Cardiac muscle cell (in vitro differentiated cells and primary cell): ENCODE measurements at regions not wholly inside any gene's neighbourhood (a gene's known extent, or its start where the extent isn't known, plus 50 kb on each side); places are given as distances from the start of the nearest gene placed in this dataset.

Experiments used
- DNase-seq, 2 donors: peaks; one replicate each; pipeline versions ENCODE4 v3.0.0 to v3.0.0-alpha.2; 2010 to 2017; ENCODE audit warnings: low read depth in 1 of 2, low spot score in 1 of 2
- H3K27ac ChIP-seq: fragments of 200-600 bp; sonication (generic); 2 replicates; pipeline ENCODE4 v1.5.1; 2016
- H3K27me3 ChIP-seq: fragments of 200-600 bp; sonication (generic); 2 replicates; pipeline ENCODE4 v1.6.0; 2016; ENCODE audit warnings: control low read depth
- H3K36me3 ChIP-seq: fragments of 200-600 bp; sonication (generic); 2 replicates; pipeline ENCODE4 v1.5.1; 2016; ENCODE audit warnings: control low read depth
- H3K4me1 ChIP-seq: fragments of 200-600 bp; sonication (generic); 2 replicates; pipeline ENCODE4 v1.8.1; 2017; ENCODE audit warnings: low read depth, mild to moderate bottlenecking, mixed run types
- H3K4me3 ChIP-seq: fragments of 200-600 bp; sonication (generic); 2 replicates; pipeline ENCODE4 v1.5.1; 2016; ENCODE audit warnings: mild to moderate bottlenecking
- H3K9me3 ChIP-seq: fragments of 200-600 bp; sonication (generic); 2 replicates; pipeline ENCODE4 v1.5.1; 2017; ENCODE audit warnings: low read depth, mild to moderate bottlenecking, control low read depth
- TF ChIP-seq, protein P1 (sequence below): IDR thresholded peaks from 2 replicates; pipeline ENCODE4 v1.5.1; 2012; ENCODE audit warnings: low read depth, mild to moderate bottlenecking, low read length

- no peaks in the 10 kb centered on the region for H3K27me3 ChIP-seq
- H3K36me3 ChIP-seq = no peaks in the 10 kb centered on the region
- no peak overlapping the region for H3K27ac ChIP-seq
- TF ChIP-seq, protein P1, sequence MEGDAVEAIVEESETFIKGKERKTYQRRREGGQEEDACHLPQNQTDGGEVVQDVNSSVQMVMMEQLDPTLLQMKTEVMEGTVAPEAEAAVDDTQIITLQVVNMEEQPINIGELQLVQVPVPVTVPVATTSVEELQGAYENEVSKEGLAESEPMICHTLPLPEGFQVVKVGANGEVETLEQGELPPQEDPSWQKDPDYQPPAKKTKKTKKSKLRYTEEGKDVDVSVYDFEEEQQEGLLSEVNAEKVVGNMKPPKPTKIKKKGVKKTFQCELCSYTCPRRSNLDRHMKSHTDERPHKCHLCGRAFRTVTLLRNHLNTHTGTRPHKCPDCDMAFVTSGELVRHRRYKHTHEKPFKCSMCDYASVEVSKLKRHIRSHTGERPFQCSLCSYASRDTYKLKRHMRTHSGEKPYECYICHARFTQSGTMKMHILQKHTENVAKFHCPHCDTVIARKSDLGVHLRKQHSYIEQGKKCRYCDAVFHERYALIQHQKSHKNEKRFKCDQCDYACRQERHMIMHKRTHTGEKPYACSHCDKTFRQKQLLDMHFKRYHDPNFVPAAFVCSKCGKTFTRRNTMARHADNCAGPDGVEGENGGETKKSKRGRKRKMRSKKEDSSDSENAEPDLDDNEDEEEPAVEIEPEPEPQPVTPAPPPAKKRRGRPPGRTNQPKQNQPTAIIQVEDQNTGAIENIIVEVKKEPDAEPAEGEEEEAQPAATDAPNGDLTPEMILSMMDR = no peak
- peaks cover 11% of the 10 kb centered on the region for H3K4me1 ChIP-seq
- DNase-seq = no peak
- no peaks in the 10 kb centered on the region for H3K9me3 ChIP-seq
- H3K4me3 ChIP-seq = no peak overlapping the region
These were observed 60.5 kb upstream of the PRKAR2B start for GRCh38 chr7:106984034-106984433.

- H3K27me3 ChIP-seq = no peaks in the 10 kb centered on the region
- TF ChIP-seq, protein P1 = no peak
- no peaks in the 10 kb centered on the region for H3K36me3 ChIP-seq
- no peak overlapping the region for H3K4me3 ChIP-seq
- no peaks in the 10 kb centered on the region for H3K4me1 ChIP-seq
- H3K9me3 ChIP-seq = no peaks in the 10 kb centered on the region
- no peak for DNase-seq
- no peak overlapping the region for H3K27ac ChIP-seq
These were observed 58.0 kb upstream of the PRKAR2B start for GRCh38 chr7:106986450-106986977.

- Histone ChIP-seq H3K4me1 (no peaks in the 10 kb centered on the region), H3K36me3 (no peaks in the 10 kb centered on the region), H3K9me3 (no peaks in the 10 kb centered on the region), H3K4me3 (no peak overlapping the region), H3K27ac (no peak overlapping the region), H3K27me3 (no peaks in the 10 kb centered on the region)
- no peak for DNase-seq
- TF ChIP-seq, protein P1 = no peak
These were observed 56.7 kb upstream of the PRKAR2B start for GRCh38 chr7:106987777-106988176.

DNA sequence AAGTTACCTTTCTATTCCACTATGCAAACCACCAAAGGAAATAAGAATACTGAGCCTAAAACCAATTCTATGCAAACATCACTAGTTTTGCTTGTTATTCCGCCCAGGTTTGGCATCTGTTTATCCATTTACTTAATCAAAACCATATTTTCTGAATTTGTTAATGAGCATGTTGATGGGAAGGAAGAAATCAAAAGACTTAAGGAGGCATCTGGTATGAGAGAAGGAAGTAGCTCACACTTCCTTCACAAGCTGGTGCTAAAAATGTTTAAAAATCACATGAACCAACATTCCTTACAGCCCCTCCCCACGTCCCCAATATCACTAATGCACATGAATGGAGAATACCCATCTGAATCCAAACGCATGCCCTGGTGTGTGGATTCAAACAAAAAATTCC, 52.0 kb upstream of the PRKAR2B start:
- DNase-seq = no peak
- TF ChIP-seq, protein P1 = no peak
- Histone ChIP-seq H3K4me1 (no peaks in the 10 kb centered on the region), H3K27me3 (no peaks in the 10 kb centered on the region), H3K4me3 (no peak overlapping the region), H3K9me3 (no peaks in the 10 kb centered on the region), H3K36me3 (no peaks in the 10 kb centered on the region), H3K27ac (no peak overlapping the region)
